Activated CD4-positive, alpha-beta T cell treated with anti-CD3 and anti-CD28 coated beads, Interleukin-2, amount 50 U/mL, for 24 hours (primary cell): ENCODE measurements at regions not wholly inside any gene's neighbourhood (a gene's known extent, or its start where the extent isn't known, plus 50 kb on each side); places are given as distances from the start of the nearest gene placed in this dataset.

ENCODE experiments used
- DNase-seq, 2 donors: peaks; one replicate each; pipeline ENCODE4 v3.0.0-alpha.2; 2020; ENCODE audit warnings: low read depth in 1 of 2, low spot score in 1 of 2

GRCh38 chr6:43923376-43924221, 153.6 kb downstream of the VEGFA start:
- DNase-seq, result no peak

- no peak for DNase-seq
Measured at GRCh38 chr6:43922426-43923375, 152.7 kb downstream of the VEGFA start.

GRCh38 chr6:43921548-43922425, 151.8 kb downstream of the VEGFA start:
- DNase-seq, result no peak

GRCh38 chr6:43921039-43921438, 151.0 kb downstream of the VEGFA start:
- DNase-seq, result no peak

GRCh38 chr6:43919774-43920173, 149.8 kb downstream of the VEGFA start:
- no peak for DNase-seq

GRCh38 chr6:43917878-43918382, 147.9 kb downstream of the VEGFA start:
- DNase-seq, result no peak

- no peak for DNase-seq
Measured at GRCh38 chr6:43916924-43917877, 147.2 kb downstream of the VEGFA start.

- no peak for DNase-seq
Measured at GRCh38 chr6:43915986-43916923, 146.2 kb downstream of the VEGFA start.

GRCh38 chr6:43915208-43915869, 145.3 kb downstream of the VEGFA start:
- DNase-seq, result no peak

GRCh38 chr6:43914272-43915147, 144.5 kb downstream of the VEGFA start:
- no peak for DNase-seq

- no peak for DNase-seq
Measured at GRCh38 chr6:43913375-43914271, 143.6 kb downstream of the VEGFA start.

GRCh38 chr6:43912598-43913371, 142.8 kb downstream of the VEGFA start:
- DNase-seq, result no peak

- DNase-seq, result no peak
Measured at GRCh38 chr6:43912116-43912577, 142.1 kb downstream of the VEGFA start.

GRCh38 chr6:43911354-43912115, 141.5 kb downstream of the VEGFA start:
- no peak for DNase-seq
